ENCODE measurements at regions not wholly inside any gene's neighbourhood (a gene's known extent, or its start where the extent isn't known, plus 50 kb on each side); places are given as distances from the start of the nearest gene placed in this dataset.

- DNase-seq: no peak
Observed at GRCh38 chr12:124629789-124630480, 62.5 kb upstream of the NCOR2 start.

- DNase-seq: no peak
Observed at GRCh38 chr12:124629117-124629516, 61.7 kb upstream of the NCOR2 start.

- no peak for DNase-seq
Observed at GRCh38 chr12:124627956-124628355, 60.5 kb upstream of the NCOR2 start.

GRCh38 chr12:124626971-124627411, 59.6 kb upstream of the NCOR2 start:
- no peak for DNase-seq

GRCh38 chr12:124625867-124626675, 58.7 kb upstream of the NCOR2 start:
- peak; percentile 34 to 61 for DNase-seq

GRCh38 chr12:124624823-124625222, 57.4 kb upstream of the NCOR2 start:
- DNase-seq: no peak

- no peak for DNase-seq
Observed at GRCh38 chr12:124623344-124624035, 56.1 kb upstream of the NCOR2 start.

GRCh38 chr12:124622764-124623163, 55.4 kb upstream of the NCOR2 start:
- DNase-seq: no peak

GRCh38 chr12:124622331-124622730, 54.9 kb upstream of the NCOR2 start:
- DNase-seq: no peak

GRCh38 chr12:124621296-124621660, 53.9 kb upstream of the NCOR2 start:
- DNase-seq: no peak

- no peak for DNase-seq
Observed at GRCh38 chr12:124620606-124621295, 53.3 kb upstream of the NCOR2 start.

- DNase-seq: no peak
Observed at GRCh38 chr12:124618291-124618902, 51.0 kb upstream of the NCOR2 start.

- no peak for DNase-seq
Observed at GRCh38 chr12:124617615-124618014, 50.2 kb upstream of the NCOR2 start.

All from AML-193 (cell line).